GM12892 (cell line): ENCODE measurements at regions not wholly inside any gene's neighbourhood (a gene's known extent, or its start where the extent isn't known, plus 50 kb on each side); places are given as distances from the start of the nearest gene placed in this dataset.

ENCODE experiments used
- POLR2A ChIP-seq: IDR thresholded peaks from 2 replicates; pipeline ENCODE4 v1.6.1; 2011; ENCODE audit warnings: low read depth, low read length, control low read depth
- TAF1 ChIP-seq: IDR thresholded peaks from 2 replicates; pipeline ENCODE4 v1.6.1; 2011; ENCODE audit warnings: low read depth, mild to moderate bottlenecking, control low read depth, low read length, borderline replicate concordance

DNA sequence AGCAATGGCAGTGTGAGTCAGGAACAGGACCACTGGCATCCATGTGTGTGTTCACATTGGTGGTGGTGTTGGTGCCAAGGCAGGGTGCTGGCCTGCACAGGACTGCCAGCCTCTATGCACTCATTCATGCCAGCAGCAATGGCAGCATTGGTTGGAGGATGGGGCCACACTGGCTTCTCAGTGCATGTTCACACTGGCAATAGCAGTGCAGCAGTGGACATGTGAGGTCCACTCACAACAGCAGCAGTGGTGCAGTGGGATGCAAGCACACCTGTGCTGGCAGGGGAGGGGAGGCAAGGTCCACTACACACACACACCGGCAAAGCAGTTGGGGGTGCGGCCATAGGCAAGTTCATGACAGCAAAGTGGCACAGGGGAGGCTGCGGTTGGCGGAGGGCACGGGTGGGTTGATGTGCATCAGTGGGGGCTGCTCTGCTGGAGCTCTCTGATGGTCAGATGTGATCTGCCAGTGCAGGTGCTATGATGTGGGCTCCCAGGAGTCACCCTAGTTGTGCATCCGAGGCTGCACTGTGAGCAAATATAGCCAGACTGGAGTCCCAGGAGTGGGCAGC is 57.8 kb upstream of the TNKS2 start:
- TF ChIP-seq POLR2A (no peak), TAF1 (no peak)
